Left lung (tissue), 4 donors: ENCODE measurements at regions not wholly inside any gene's neighbourhood (a gene's known extent, or its start where the extent isn't known, plus 50 kb on each side); places are given as distances from the start of the nearest gene placed in this dataset.

ENCODE experiments used
- ATAC-seq: fragments of 200-7000 bp; cut with Tn5 transposase; one replicate; pipeline ENCODE4 v1.9.1; 2020; ENCODE audit warnings: moderate library complexity
- DNase-seq, 4 donors: peaks; one replicate each; pipeline ENCODE4 v3.0.0-alpha.2; 2013 to 2020
- H3K27ac ChIP-seq, 2 donors: fragments of 200-600 bp; sonication (generic) in 1 of 2; one replicate each; pipeline versions ENCODE4 v1.5.0 to v1.8.0; 2020 to 2021
- H3K27me3 ChIP-seq, 2 donors: fragments of 200-600 bp; sonication (generic) in 1 of 2; one replicate each; pipeline versions ENCODE4 v1.5.0 to v1.8.0; 2020 to 2021
- H3K36me3 ChIP-seq, 2 donors: fragments of 200-600 bp; sonication (generic) in 1 of 2; one replicate each; pipeline versions ENCODE4 v1.5.0 to v1.8.0; 2020 to 2021
- H3K4me1 ChIP-seq, 2 donors: fragments of 200-600 bp; one replicate each; pipeline ENCODE4 v1.8.0; 2021
- H3K4me3 ChIP-seq, 2 donors: fragments of 200-600 bp; sonication (generic) in 1 of 2; one replicate each; pipeline versions ENCODE4 v1.5.0 to v1.8.0; 2020 to 2021; ENCODE audit warnings: mild to moderate bottlenecking in 1 of 2
- H3K9me3 ChIP-seq, 2 donors: fragments of 200-600 bp; sonication (generic) in 1 of 2; one replicate each; pipeline versions ENCODE4 v1.5.0 to v1.8.0; 2020 to 2021
- intact Hi-C, 2 donors: fragments of 100-400 bp; cut with DNase I; formaldehyde crosslinking; loops; one replicate each; pipeline versions ENCODE4 v1.11.2 to v1.14.2; 2022
- TF ChIP-seq, protein P1 (sequence below), 2 donors: fragments of 200-600 bp; sonication (generic) in 1 of 2; IDR thresholded peaks; one replicate each; pipeline versions ENCODE4 v1.5.0 to v1.8.0; 2021; ENCODE audit warnings: antibody characterized with exemption in 2 of 2
- donor health status: DM: no; HTN: yes; CAD: no.
- donor health status: DM: no; HTN: no; CAD: no.

DNA sequence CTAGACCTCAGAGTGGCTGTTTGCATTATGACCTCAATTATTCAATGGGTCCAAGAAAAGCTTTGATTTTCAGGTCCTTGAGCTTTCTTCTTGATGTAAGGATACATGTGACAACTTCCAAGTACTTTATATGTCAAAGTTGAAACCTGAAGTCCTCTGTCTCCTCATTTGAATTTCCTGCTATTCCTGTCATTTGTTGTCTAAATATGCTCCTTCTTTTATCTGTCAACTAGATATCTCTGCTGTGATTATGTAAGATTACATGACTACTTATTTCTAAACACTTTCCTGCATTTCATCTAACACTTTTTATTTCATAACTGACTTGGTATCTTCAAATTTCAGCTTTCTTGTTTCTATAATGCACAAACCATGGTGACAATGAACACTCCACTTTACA lies 670.0 kb upstream of the FAM174A start:
- no peaks in the 10 kb centered on the region for H3K36me3 ChIP-seq
- DNase-seq, result no peak
- H3K27me3 ChIP-seq, result no peaks in the 10 kb centered on the region
- no peaks in the 10 kb centered on the region for H3K4me1 ChIP-seq
- H3K9me3 ChIP-seq, result peaks cover 0 to 9% of the 10 kb centered on the region in 2 donors
- ATAC-seq, result no peak
- H3K4me3 ChIP-seq, result no peak overlapping the region
- no peak overlapping the region for H3K27ac ChIP-seq
- TF ChIP-seq, protein P1, sequence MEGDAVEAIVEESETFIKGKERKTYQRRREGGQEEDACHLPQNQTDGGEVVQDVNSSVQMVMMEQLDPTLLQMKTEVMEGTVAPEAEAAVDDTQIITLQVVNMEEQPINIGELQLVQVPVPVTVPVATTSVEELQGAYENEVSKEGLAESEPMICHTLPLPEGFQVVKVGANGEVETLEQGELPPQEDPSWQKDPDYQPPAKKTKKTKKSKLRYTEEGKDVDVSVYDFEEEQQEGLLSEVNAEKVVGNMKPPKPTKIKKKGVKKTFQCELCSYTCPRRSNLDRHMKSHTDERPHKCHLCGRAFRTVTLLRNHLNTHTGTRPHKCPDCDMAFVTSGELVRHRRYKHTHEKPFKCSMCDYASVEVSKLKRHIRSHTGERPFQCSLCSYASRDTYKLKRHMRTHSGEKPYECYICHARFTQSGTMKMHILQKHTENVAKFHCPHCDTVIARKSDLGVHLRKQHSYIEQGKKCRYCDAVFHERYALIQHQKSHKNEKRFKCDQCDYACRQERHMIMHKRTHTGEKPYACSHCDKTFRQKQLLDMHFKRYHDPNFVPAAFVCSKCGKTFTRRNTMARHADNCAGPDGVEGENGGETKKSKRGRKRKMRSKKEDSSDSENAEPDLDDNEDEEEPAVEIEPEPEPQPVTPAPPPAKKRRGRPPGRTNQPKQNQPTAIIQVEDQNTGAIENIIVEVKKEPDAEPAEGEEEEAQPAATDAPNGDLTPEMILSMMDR (IDR thresholded peaks at IDR 0.05), result no peak
- intact Hi-C loops, result no loop called here

GRCh38 chr5:99835791-99836190 lies 699.4 kb upstream of the FAM174A start:
- Histone ChIP-seq H3K27ac (no peak overlapping the region), H3K4me3 (no peak overlapping the region), H3K4me1 (no peaks in the 10 kb centered on the region), H3K27me3 (no peaks in the 10 kb centered on the region), H3K9me3 (no peaks in the 10 kb centered on the region), H3K36me3 (no peaks in the 10 kb centered on the region)
- DNase-seq, result no peak
- ATAC-seq, result no peak
- intact Hi-C loops, result no loop called here
- TF ChIP-seq, protein P1 (IDR thresholded peaks at IDR 0.05), result no peak

GRCh38 chr5:99827136-99827535 lies 708.0 kb upstream of the FAM174A start:
- Histone ChIP-seq H3K27me3 (no peaks in the 10 kb centered on the region), H3K9me3 (no peaks in the 10 kb centered on the region), H3K36me3 (no peaks in the 10 kb centered on the region), H3K27ac (no peak overlapping the region), H3K4me1 (no peaks in the 10 kb centered on the region), H3K4me3 (no peak overlapping the region)
- DNase-seq (no peak), ATAC-seq (no peak)
- intact Hi-C loops, result no loop called here
- TF ChIP-seq, protein P1 (IDR thresholded peaks at IDR 0.05), result no peak

GRCh38 chr5:99817796-99818195 lies 717.4 kb upstream of the FAM174A start:
- Histone ChIP-seq H3K4me3 (no peak overlapping the region), H3K27me3 (no peaks in the 10 kb centered on the region), H3K27ac (no peak overlapping the region), H3K4me1 (no peaks in the 10 kb centered on the region), H3K36me3 (no peaks in the 10 kb centered on the region), H3K9me3 (no peaks in the 10 kb centered on the region)
- TF ChIP-seq, protein P1 (IDR thresholded peaks at IDR 0.05), result no peak
- intact Hi-C loops, result no loop called here
- DNase-seq (peak in 1 of 4 donors; percentile 24), ATAC-seq (no peak)

- H3K4me3 ChIP-seq, result no peak overlapping the region
- TF ChIP-seq, protein P1 (IDR thresholded peaks at IDR 0.05), result no peak
- ATAC-seq, result no peak
- no peak overlapping the region for H3K27ac ChIP-seq
- intact Hi-C loops, result no loop called here
- H3K9me3 ChIP-seq, result no peaks in the 10 kb centered on the region
- no peaks in the 10 kb centered on the region for H3K4me1 ChIP-seq
- H3K27me3 ChIP-seq, result no peaks in the 10 kb centered on the region
- no peak for DNase-seq
- no peaks in the 10 kb centered on the region for H3K36me3 ChIP-seq
These were observed 720.7 kb upstream of the FAM174A start for GRCh38 chr5:99814321-99815063.
